Heart left ventricle (tissue), 13 donors: ENCODE measurements at regions not wholly inside any gene's neighbourhood (a gene's known extent, or its start where the extent isn't known, plus 50 kb on each side); places are given as distances from the start of the nearest gene placed in this dataset.

ENCODE experiments used
- POLR2A ChIP-seq, 2 donors: fragments of 450-650 bp; IDR thresholded peaks; one replicate each; pipeline ENCODE4 v1.6.1; 2017; ENCODE audit warnings: antibody characterized with exemption in 2 of 2, mild to moderate bottlenecking in 2 of 2, moderate library complexity in 2 of 2
- TF ChIP-seq, protein P1 (sequence below), 12 donors: fragments of 200-600 bp; sonication (generic) in 4 of 12; IDR thresholded peaks; one replicate each; pipeline versions ENCODE4 v1.5.0 to v1.8.0; 2018 to 2022; ENCODE audit warnings: antibody characterized with exemption in 12 of 12, mild to moderate bottlenecking in 5 of 12
- donor health status: ischemic (EF 13 %, LVEDD 7.1; RV severe dilation, severe dysfunction).
- donor health status: DM: no; HTN: yes; CAD: no.
- donor health status: DM: no; HTN: no; CAD: no.
- donor health status: ischemic (EF 25% LVEDD 6.9; RV normal size, moderate dysfunction).
- donor health status: ischemic (EF 25% LVEDD 5.7; RV mildly dilated, moderate dysfunction).
- donor health status: ischemic (EF 35%, LVEDD 5.7; RV mildly dilated, moderate dysfunction).
- donor health status: nonischemic (EF 11% LVEDD 7.7; RV severe dilation, severe dysfunction).
- donor health status: DM: yes; HTN: yes; CAD: no.
- donor health status: PGD.
- donor health status: ischemic (EF 29% LVEDD 5.4; RV normal size, mild dysfunction).
- donor health status: nonischemic (EF 23%, LVEDD 6.1; RV moderate dilation, normal function).

GRCh38 chr20:12557224-12557623 is 451.5 kb upstream of the SPTLC3 start:
- TF ChIP-seq, protein P1, sequence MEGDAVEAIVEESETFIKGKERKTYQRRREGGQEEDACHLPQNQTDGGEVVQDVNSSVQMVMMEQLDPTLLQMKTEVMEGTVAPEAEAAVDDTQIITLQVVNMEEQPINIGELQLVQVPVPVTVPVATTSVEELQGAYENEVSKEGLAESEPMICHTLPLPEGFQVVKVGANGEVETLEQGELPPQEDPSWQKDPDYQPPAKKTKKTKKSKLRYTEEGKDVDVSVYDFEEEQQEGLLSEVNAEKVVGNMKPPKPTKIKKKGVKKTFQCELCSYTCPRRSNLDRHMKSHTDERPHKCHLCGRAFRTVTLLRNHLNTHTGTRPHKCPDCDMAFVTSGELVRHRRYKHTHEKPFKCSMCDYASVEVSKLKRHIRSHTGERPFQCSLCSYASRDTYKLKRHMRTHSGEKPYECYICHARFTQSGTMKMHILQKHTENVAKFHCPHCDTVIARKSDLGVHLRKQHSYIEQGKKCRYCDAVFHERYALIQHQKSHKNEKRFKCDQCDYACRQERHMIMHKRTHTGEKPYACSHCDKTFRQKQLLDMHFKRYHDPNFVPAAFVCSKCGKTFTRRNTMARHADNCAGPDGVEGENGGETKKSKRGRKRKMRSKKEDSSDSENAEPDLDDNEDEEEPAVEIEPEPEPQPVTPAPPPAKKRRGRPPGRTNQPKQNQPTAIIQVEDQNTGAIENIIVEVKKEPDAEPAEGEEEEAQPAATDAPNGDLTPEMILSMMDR (IDR thresholded peaks at IDR 0.05), result no peak
- no peak for TF ChIP-seq POLR2A (IDR thresholded peaks at IDR 0.05)
